B cell (primary cell): ENCODE measurements at regions not wholly inside any gene's neighbourhood (a gene's known extent, or its start where the extent isn't known, plus 50 kb on each side); places are given as distances from the start of the nearest gene placed in this dataset.

ENCODE experiments used
- ATAC-seq: fragments of 200-7000 bp; cut with Tn5 transposase; one replicate; pipeline ENCODE4 v1.10.0; 2021; ENCODE audit warnings: low read depth, mild to moderate bottlenecking, moderate number of reproducible peaks, moderate library complexity
- CTCF ChIA-PET: fragments of 350-600 bp; sonication (Branson Sonifier 250); formaldehyde crosslinking; loops from one replicate; lab custom pipeline; 2021; ENCODE audit warnings: antibody characterized with exemption, inconsistent platforms; lab: Charles Lee
- POLR2A ChIA-PET: fragments of 350-600 bp; sonication (Branson Sonifier 250); formaldehyde crosslinking; loops from one replicate; lab custom pipeline; 2021; ENCODE audit warnings: antibody characterized with exemption; lab: Charles Lee
- DNase-seq: peaks from one replicate; pipeline ENCODE4 v3.0.0; 2013
- H2AFZ ChIP-seq: 2 replicates; pipeline ENCODE4 v1.6.1; 2012; ENCODE audit warnings: mild to moderate bottlenecking, low read depth, low read length; ENCODE audit not compliant: insufficient read depth, poor library complexity, severe bottlenecking
- H3K27ac ChIP-seq, 2 donors: 1 replicate in 1 of 2; 2 replicates in 1 of 2; pipeline ENCODE4 v1.5.1; 2012 to 2013; ENCODE audit warnings: low read length in 2 of 2, mild to moderate bottlenecking in 2 of 2, moderate library complexity in 1 of 2
- H3K27me3 ChIP-seq, 4 experiments: fragments of 200-600 bp in 1 of 4; sonication (generic) in 1 of 4; replicated peaks in 1 of 4; 1 replicate in 2 of 4; 2 replicates in 2 of 4; pipeline versions ENCODE4 v1.6.1 to v1.7.0; 2013 to 2016; ENCODE audit warnings: low read length in 3 of 4, mild to moderate bottlenecking in 2 of 4, mixed read lengths in 1 of 4, moderate library complexity in 1 of 4; ENCODE audit not compliant: insufficient read depth in 4 of 4, control insufficient read depth in 3 of 4; ENCODE audit errors: control extremely low read depth in 1 of 4
- H3K36me3 ChIP-seq, 2 experiments: replicated peaks in 1 of 2; 1 replicate in 1 of 2; 2 replicates in 1 of 2; pipeline versions ENCODE4 v1.6.1 to v1.7.1; 2013; ENCODE audit warnings: low read length in 1 of 2; ENCODE audit not compliant: insufficient read depth in 2 of 2, control insufficient read depth in 1 of 2; ENCODE audit errors: control extremely low read depth in 1 of 2, extremely low read depth in 1 of 2
- H3K4me1 ChIP-seq, 2 donors: fragments of 200-600 bp in 1 of 2; sonication (generic) in 1 of 2; 1 replicate in 1 of 2; 2 replicates in 1 of 2; pipeline versions ENCODE4 v1.5.1 to v1.6.1; 2013 to 2017; ENCODE audit warnings: low read length in 2 of 2; ENCODE audit not compliant: control insufficient read depth in 2 of 2, insufficient read depth in 2 of 2
- H3K4me2 ChIP-seq: replicated peaks from 2 replicates; pipeline ENCODE3; 2012; ENCODE audit warnings: mild to moderate bottlenecking, low read depth, low read length; ENCODE audit not compliant: poor library complexity, severe bottlenecking
- H3K4me3 ChIP-seq, 5 experiments: fragments of 200-600 bp in 1 of 5; sonication (generic) in 1 of 5; 1 replicate in 3 of 5; 2 replicates in 2 of 5; pipeline versions ENCODE4 v1.5.1 to v1.7.0; 2011 to 2016; ENCODE audit warnings: low read length in 4 of 5, mild to moderate bottlenecking in 4 of 5, low read depth in 2 of 5, control low read depth in 1 of 5, moderate library complexity in 1 of 5; ENCODE audit not compliant: insufficient read depth in 1 of 5; ENCODE audit errors: control extremely low read depth in 1 of 5, extremely low read depth in 1 of 5
- H3K79me2 ChIP-seq: fragments of 200-600 bp; sonication (generic); one replicate; pipeline ENCODE4 v1.6.0; 2016; ENCODE audit warnings: low read length; ENCODE audit not compliant: control insufficient read depth, insufficient read depth
- H3K9ac ChIP-seq: fragments of 200-600 bp; sonication (generic); 2 replicates; pipeline ENCODE4 v1.6.1; 2017; ENCODE audit warnings: mild to moderate bottlenecking, low read length, moderate library complexity
- H3K9me3 ChIP-seq, 3 donors: one replicate each; pipeline versions ENCODE4 v1.6.1 to v1.7.1; 2013; ENCODE audit warnings: low read length in 2 of 3; ENCODE audit not compliant: control insufficient read depth in 2 of 3, insufficient read depth in 1 of 3; ENCODE audit errors: control extremely low read depth in 1 of 3
- H4K20me1 ChIP-seq: 2 replicates; pipeline ENCODE4 v1.6.0; 2012; ENCODE audit warnings: mild to moderate bottlenecking, low read length; ENCODE audit not compliant: insufficient read depth, control insufficient read depth, poor library complexity, severe bottlenecking
- H3K27ac Mint-ChIP-seq: one replicate; pipeline ENCODE4 v1.8.0; 2021; ENCODE audit warnings: mixed read lengths
- H3K27me3 Mint-ChIP-seq: one replicate; pipeline ENCODE4 v1.8.0; 2021; ENCODE audit warnings: mixed read lengths
- H3K4me1 Mint-ChIP-seq: one replicate; pipeline ENCODE4 v1.8.0; 2021; ENCODE audit warnings: mixed read lengths
- H3K4me3 Mint-ChIP-seq: one replicate; pipeline ENCODE4 v1.8.0; 2021; ENCODE audit warnings: mixed read lengths
- H3K9me3 Mint-ChIP-seq: one replicate; pipeline ENCODE4 v1.8.0; 2022; ENCODE audit warnings: mixed read lengths; ENCODE audit not compliant: insufficient read depth
- CTCF ChIP-seq: fragments of 200-600 bp; IDR thresholded peaks from one replicate; pipeline ENCODE4 v1.8.0; 2022; ENCODE audit warnings: antibody characterized with exemption, mild to moderate bottlenecking
- EZH2 ChIP-seq: IDR thresholded peaks from 2 replicates; pipeline ENCODE4 v1.6.1; 2012; ENCODE audit warnings: borderline replicate concordance, low read depth, mild to moderate bottlenecking, moderate library complexity, low read length; ENCODE audit not compliant: insufficient read depth, poor library complexity, severe bottlenecking
- WGBS: methylation state at CpG from one replicate; pipeline ENCODE4 v1.1.5; 2013; ENCODE audit warnings: missing lambda C conversion rate; ENCODE audit not compliant: insufficient coverage; 5-methylcytosine and 5-hydroxymethylcytosine counted together
- intact Hi-C: fragments of 100-400 bp; cut with micrococcal nuclease; formaldehyde crosslinking; loops from one replicate; pipeline ENCODE4 v1.10.0; 2022

- no CpG with 5 or more reads among the region's 1 CpG for WGBS
- Histone ChIP-seq H3K4me1 (no peaks in the 10 kb centered on the region), H3K4me2 (no peak overlapping the region), H4K20me1 (no peaks in the 10 kb centered on the region), H3K27me3 (no peaks in the 10 kb centered on the region), H2AFZ (no peak overlapping the region), H3K36me3 (no peaks in the 10 kb centered on the region), H3K79me2 (no peaks in the 10 kb centered on the region), H3K9ac (no peak overlapping the region), H3K4me3 (no peak overlapping the region), H3K9me3 (peaks cover 0 to 6% (median 0%) of the 10 kb centered on the region in 3 donors), H3K27ac (no peak overlapping the region)
- DNase-seq: no peak
- POLR2A ChIA-PET: no interaction called here
- Mint-ChIP-seq H3K4me1 (no peaks in the 10 kb centered on the region), H3K27me3 (no peaks in the 10 kb centered on the region), H3K9me3 (no peaks in the 10 kb centered on the region), H3K4me3 (no peak overlapping the region), H3K27ac (no peak overlapping the region)
- CTCF ChIA-PET: no interaction called here
- no peak for ATAC-seq
- TF ChIP-seq CTCF (no peak), EZH2 (no peak)
- intact Hi-C loops: no loop called here
These were observed 321.2 kb downstream of the ZNF621 start for GRCh38 chr3:40845916-40846315.

- POLR2A ChIA-PET: no interaction called here
- TF ChIP-seq CTCF (no peak), EZH2 (no peak)
- H2AFZ ChIP-seq: no peak overlapping the region
- intact Hi-C loops: no loop called here
- H3K9me3 ChIP-seq: peaks cover 0 to 6% (median 0%) of the 10 kb centered on the region in 3 donors
- no peaks in the 10 kb centered on the region for H3K4me1 ChIP-seq
- no peak overlapping the region for H3K4me3 ChIP-seq
- H3K27ac Mint-ChIP-seq: no peak overlapping the region
- H3K27ac ChIP-seq: no peak overlapping the region
- H3K9me3 Mint-ChIP-seq: no peaks in the 10 kb centered on the region
- DNase-seq (no peak), ATAC-seq (no peak)
- no peak overlapping the region for H3K9ac ChIP-seq
- H3K27me3 Mint-ChIP-seq: no peaks in the 10 kb centered on the region
- no peaks in the 10 kb centered on the region for H3K27me3 ChIP-seq
- CTCF ChIA-PET: no interaction called here
- H3K36me3 ChIP-seq: no peaks in the 10 kb centered on the region
- H3K4me2 ChIP-seq: no peak overlapping the region
- 100% methylated on average over 1 of the region's 1 CpG for WGBS
- no peak overlapping the region for H3K4me3 Mint-ChIP-seq
- no peaks in the 10 kb centered on the region for H3K79me2 ChIP-seq
- H3K4me1 Mint-ChIP-seq: no peaks in the 10 kb centered on the region
- no peaks in the 10 kb centered on the region for H4K20me1 ChIP-seq
These were observed 321.7 kb downstream of the ZNF621 start for GRCh38 chr3:40846451-40846850.
